HG03066 (cell line): ENCODE measurements at regions not wholly inside any gene's neighbourhood (a gene's known extent, or its start where the extent isn't known, plus 50 kb on each side); places are given as distances from the start of the nearest gene placed in this dataset.

Experiments used
- ATAC-seq: cut with Tn5 transposase; IDR thresholded peaks from one replicate; pipeline ENCODE4 v1.9.1; 2021; ENCODE audit warnings: low read depth; ENCODE audit not compliant: unreplicated experiment

GRCh38 chr10:107647462-107647861 lies 483.0 kb upstream of the SORCS1 start:
- no peak for ATAC-seq

GRCh38 chr10:107631876-107632275 lies 467.4 kb upstream of the SORCS1 start:
- ATAC-seq, result no peak

DNA sequence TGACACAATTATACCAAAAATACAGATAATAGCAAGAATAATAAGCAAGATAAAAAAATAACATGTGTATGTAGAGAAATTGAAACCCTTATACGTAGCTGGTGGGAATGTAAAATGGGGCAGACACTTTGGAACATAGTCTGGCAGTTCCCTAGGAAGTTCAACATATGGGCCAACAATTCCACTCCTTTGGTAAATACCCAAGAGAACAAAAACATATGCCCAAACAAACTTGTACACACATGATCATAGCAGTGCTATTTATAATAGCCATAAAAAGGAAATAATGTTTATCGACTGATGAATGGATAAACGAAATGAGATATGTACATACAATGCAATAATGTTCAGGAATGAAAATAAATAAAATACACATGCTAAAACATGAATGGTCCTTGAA lies 462.4 kb upstream of the SORCS1 start:
- no peak for ATAC-seq

GRCh38 chr10:107623292-107623691 lies 458.8 kb upstream of the SORCS1 start:
- ATAC-seq, result no peak

DNA sequence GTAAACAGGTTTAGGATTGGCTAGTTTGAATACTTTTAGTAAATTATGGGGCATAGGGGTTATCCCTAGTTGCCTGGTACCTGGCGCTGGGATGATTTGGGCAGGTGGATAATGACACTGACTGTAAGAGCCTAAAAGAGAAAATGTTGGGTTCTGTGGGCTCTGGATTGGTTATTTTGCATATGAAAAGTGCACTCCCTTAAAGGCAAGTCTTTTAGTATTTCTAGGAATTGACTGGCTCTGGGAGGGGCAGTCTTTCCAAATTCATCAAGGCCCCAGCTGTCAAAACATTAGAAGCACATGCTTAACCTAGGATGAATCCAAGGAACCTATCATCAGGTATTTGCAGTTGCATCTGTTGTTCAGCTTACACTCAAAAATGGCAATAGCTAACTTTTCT lies 454.6 kb upstream of the SORCS1 start:
- ATAC-seq, result no peak

DNA sequence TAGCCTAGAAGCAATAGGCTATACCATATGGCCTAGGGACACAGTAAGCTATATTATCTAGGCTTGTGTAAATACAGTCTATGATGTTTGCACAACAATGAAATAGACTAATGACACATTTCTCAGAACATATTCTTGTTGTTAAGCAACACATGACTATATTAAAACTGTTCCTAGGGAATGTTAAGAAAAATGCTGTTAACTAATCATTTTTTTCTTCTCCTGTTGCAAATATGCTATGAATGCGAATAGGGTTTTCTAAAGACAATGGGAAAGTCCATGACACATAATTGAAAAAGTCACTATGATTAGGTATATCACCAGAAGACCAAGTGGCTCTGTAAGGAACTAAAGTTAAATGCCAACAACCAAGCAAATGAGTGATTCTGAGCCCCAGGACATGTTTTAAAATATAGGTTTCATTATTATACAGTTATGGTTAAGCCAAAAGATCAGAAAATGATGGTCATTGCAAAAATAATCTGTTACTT lies 454.0 kb upstream of the SORCS1 start:
- ATAC-seq, result no peak

- ATAC-seq, result no peak
Observed at GRCh38 chr10:107616463-107617410, 452.2 kb upstream of the SORCS1 start.

DNA sequence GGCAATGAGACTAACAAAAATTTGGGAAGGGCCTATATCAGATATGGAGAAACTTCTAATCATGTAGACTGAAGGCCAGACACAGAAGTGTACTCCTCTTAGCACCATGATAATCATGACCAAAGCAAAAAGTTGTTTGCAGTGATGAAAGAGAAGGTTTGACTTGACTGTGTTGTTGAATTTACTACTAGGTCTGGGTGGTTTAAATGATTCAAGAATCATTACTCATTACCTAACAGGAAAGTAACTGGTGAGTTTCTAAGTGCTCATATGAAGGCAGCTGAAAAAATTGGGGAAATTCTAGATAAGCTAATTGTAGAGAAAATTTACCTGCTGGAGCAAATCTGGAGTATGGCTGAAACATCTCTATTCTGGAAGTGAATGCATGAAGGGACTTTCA lies 451.5 kb upstream of the SORCS1 start:
- ATAC-seq, result no peak

GRCh38 chr10:107614939-107615685 lies 450.6 kb upstream of the SORCS1 start:
- no peak for ATAC-seq

- no peak for ATAC-seq
Observed at GRCh38 chr10:107611115-107611514, 446.6 kb upstream of the SORCS1 start.

DNA sequence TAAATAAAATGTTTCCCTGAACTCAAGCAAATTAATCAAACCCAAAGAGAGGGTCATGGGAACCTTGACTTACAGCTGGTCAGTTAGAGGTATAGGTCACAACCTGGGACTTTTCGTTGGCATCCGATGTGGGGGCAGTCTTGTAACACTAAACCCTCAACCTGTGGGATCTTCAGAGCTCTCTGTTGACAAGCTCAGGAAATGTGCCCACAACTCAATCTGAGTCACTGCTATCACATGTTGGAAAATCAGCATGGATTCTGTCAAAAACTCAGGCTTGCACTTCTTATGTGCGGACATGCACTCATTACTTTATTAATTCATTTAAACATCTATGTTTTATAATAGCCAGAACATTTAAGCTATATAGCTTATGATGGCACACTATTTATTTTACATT lies 424.6 kb upstream of the SORCS1 start:
- ATAC-seq, result no peak

DNA sequence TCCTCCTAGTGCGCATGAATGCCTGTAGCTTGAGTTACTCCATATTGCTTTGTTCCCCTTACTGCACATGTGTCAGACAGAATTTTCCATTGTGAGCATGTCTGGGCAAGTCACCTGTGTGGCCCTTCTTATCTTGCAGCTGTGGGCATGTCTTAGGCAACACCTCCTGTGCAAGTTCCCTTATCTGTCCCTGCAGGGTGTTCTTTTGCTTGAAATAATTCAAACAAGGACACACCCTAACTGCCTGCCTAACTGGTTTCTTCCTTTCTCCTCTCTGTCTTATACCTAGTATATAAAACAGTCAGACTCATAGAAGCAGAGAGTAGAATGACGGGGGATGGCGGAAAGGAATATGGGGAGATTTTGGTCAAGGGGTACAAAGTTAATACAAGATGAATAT lies 421.1 kb upstream of the SORCS1 start:
- no peak for ATAC-seq

- no peak for ATAC-seq
Observed at GRCh38 chr10:107583974-107584373, 419.5 kb upstream of the SORCS1 start.

DNA sequence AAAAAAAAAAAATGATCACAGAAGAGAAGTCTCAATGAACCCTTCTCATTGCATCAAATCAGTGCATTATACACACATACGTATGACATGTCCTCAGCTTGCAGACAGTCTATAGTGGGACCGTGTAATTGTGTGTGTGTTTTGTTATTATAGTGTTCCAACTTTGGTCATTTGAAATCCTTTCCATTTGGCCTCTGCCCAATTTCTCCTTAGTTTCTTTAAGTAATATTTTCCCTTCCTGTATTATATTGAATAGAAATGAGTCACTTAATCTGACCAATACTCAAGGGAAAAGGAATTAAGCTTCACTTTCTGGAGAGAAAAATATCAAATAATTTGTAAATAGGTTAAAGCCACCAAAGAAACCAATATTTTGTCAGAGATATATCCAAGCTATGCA lies 415.5 kb upstream of the SORCS1 start:
- ATAC-seq, result no peak

DNA sequence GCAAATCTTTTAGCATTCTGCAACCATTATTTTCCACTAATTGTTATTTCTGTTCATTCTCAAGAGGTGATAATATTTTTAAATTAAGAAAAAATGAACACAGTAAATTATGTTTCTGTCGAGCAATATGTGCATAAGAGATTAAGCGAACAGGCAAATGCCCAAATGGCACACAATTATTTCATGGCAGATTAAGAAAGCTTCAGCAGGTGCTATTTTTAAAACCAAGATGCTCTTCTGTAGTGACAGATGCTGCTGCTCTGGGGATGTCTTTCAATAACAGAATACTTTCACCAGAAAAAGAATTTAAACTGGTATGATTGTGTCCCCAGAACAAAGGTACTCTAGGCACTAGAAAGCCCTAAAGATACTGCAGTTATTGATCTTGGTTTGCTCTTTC lies 412.7 kb upstream of the SORCS1 start:
- no peak for ATAC-seq

DNA sequence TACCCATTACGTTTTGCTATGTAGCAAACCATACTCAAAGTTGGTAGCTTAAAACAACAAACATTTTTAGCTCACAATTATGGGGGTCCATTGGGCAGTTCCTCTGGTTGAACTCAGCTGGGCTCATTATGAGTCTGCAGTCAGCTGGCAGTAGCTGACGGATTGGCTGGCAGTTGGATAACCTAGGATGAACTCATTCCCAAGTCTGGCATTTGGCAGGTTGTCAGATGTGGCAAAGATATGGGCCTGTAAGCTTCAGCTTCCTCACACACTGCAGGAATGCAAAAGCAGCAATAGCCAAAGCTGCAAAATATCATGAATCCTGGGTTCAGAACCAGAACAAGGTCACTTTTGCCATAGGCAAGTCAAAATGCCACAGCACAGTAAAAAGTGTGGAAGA lies 412.2 kb upstream of the SORCS1 start:
- no peak for ATAC-seq

DNA sequence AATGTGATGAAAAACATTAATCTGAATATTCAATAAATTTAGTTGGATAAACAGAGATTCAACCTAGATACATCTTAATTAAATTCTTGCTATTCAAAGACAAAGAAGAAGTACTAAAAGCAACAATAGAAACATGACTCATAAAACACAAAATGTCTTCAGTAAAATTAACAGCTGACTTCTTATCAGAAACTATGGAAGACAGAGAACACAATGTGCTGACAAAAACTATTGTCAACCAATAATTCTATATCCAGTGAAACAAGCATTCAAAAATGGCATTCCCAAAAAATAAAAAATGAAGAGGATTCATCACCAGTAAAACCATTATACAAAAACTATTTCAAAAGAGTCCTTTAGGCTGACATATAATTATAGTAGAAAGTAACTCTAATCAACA lies 400.5 kb upstream of the SORCS1 start:
- ATAC-seq, result no peak

DNA sequence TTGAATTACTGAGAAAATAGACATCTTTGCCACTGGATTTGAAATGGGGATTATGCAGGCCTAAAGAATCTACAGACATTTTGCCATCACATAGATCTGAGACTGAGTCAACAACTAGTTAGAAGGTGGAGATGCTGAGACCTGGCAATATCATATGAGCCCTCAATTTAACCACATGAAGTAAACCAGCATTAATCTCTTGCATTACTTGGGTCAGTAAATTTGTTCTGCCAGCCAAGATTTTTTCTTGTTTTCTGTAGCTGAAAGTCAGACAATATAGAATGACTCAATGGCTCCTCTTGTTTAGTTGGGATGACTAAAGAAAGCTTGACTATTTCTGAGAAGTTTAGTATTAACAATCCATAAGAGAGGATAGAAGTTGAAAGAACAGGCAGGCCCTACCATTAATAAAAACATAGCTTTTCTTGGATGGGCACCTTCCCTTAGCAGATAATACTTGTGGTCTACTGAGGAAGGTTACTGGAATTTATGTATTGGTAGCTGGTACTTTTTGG lies 396.7 kb upstream of the SORCS1 start:
- ATAC-seq, result no peak

- ATAC-seq, result no peak
Observed at GRCh38 chr10:107557916-107558315, 393.4 kb upstream of the SORCS1 start.

DNA sequence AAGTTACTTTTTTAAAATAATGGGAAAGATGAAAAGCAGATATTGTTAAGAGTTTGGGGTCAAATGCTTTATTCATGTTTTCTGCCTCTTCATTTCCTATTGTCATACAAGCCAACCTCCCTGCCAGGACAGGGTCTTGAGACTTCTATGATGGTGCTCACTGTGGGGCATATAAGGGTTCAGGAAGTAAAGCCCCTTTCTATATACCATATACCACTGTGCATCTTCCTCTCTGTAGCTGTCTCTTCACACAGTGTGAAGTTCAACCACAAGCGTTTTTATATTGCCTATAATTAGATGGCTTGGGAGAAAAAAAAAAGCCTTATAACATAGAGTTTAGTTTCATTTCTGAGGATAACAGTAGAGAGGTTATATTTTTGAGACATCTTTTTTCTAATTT lies 389.8 kb upstream of the SORCS1 start:
- ATAC-seq, result no peak

GRCh38 chr10:107553470-107553869 lies 389.0 kb upstream of the SORCS1 start:
- no peak for ATAC-seq
